ENCODE measurements at regions not wholly inside any gene's neighbourhood (a gene's known extent, or its start where the extent isn't known, plus 50 kb on each side); places are given as distances from the start of the nearest gene placed in this dataset.

DNA sequence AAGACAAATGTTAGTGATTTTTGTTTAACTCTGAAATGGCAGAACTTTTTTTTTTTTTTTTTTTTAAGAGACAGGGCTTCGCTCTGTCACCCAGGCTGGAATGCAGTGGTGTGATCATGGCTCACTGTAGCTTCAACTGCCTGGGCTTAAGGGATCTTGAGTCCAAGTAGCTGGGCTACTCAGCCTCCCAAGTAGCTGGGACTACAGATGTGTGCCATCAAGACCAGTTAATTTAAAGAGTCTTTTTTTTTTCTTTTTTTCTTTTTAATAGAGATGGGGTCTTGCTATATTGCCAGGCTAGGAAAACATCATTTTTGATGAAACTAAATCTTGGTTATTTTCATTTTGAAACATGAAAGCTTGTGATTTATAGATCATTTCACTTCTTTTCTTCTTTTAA, 91.6 kb upstream of the PTCH1 start:
- Histone ChIP-seq H3K23me2 (ENCODE audit: insufficient read length, low read depth, low read length, poor library complexity, severe bottlenecking) (no peaks in the 10 kb centered on the region), H4K8ac (replicated peaks; ENCODE audit: insufficient read length, low read depth, low read length) (no peak overlapping the region), H2AK5ac (ENCODE audit: insufficient read length, low read length) (no peak overlapping the region), H3K9me3 (ENCODE audit: control insufficient read depth, low read depth, low read length) (no peaks in the 10 kb centered on the region), H3K79me1 (ENCODE audit: insufficient read depth, low read depth, low read length, poor library complexity, severe bottlenecking) (no peaks in the 10 kb centered on the region), H3K27me3 (ENCODE audit: insufficient read depth, low read length) (no peaks in the 10 kb centered on the region), H3K27ac (ENCODE audit: insufficient read length, low read depth, low read length) (no peak overlapping the region), H3K9ac (ENCODE audit: extremely low read depth, insufficient read length, low read length) (no peak overlapping the region), H3K4me1 (ENCODE audit: insufficient read depth, low read length) (no peaks in the 10 kb centered on the region), H4K5ac (ENCODE audit: insufficient read length, low read depth, low read length) (no peak overlapping the region), H2BK120ac (ENCODE audit: low read depth, low read length, poor library complexity, severe bottlenecking) (no peak overlapping the region), H3K4ac (ENCODE audit: low read depth, low read length) (no peak overlapping the region), H4K91ac (ENCODE audit: insufficient read length, low read depth, low read length) (no peak overlapping the region), H3T11ph (ENCODE audit: low read length) (no peak overlapping the region), H3K79me2 (ENCODE audit: insufficient read depth, low read length) (no peaks in the 10 kb centered on the region), H3K4me2 (ENCODE audit: insufficient read depth, insufficient read length, low read length) (no peak overlapping the region), H4K20me1 (ENCODE audit: control insufficient read depth, insufficient read depth, insufficient read length) (no peaks in the 10 kb centered on the region), H2BK12ac (ENCODE audit: insufficient read length, low read depth, low read length) (no peak overlapping the region), H2AFZ (ENCODE audit: low read length) (no peak overlapping the region), H3K23ac (ENCODE audit: insufficient read length, low read depth, low read length) (no peak overlapping the region), H2BK15ac (ENCODE audit: low read depth, low read length) (no peak overlapping the region), H2BK5ac (ENCODE audit: insufficient read length, low read length) (no peak overlapping the region), H3K14ac (ENCODE audit: insufficient read depth, low read length) (no peak overlapping the region), H3K18ac (ENCODE audit: insufficient read length, low read depth, low read length) (no peak overlapping the region), H3K56ac (ENCODE audit: insufficient read length, low read depth, low read length) (no peak overlapping the region), H2BK20ac (ENCODE audit: low read depth, low read length, poor library complexity, severe bottlenecking) (no peak overlapping the region)
- Mint-ChIP-seq H3K27me3 (ENCODE audit: low read depth) (peaks cover 9% of the 10 kb centered on the region), H3K36me3 (ENCODE audit: insufficient read depth in 1 of 3, low read depth in 3 of 3) (no peaks in the 10 kb centered on the region), H3K9me3 (no peaks in the 10 kb centered on the region), H3K4me3 (no peak overlapping the region), H3K4me1 (peaks cover 15 to 19% of the 10 kb centered on the region in 2 experiments), H3K27ac (no peak overlapping the region)
- TF ChIP-seq, protein P1, sequence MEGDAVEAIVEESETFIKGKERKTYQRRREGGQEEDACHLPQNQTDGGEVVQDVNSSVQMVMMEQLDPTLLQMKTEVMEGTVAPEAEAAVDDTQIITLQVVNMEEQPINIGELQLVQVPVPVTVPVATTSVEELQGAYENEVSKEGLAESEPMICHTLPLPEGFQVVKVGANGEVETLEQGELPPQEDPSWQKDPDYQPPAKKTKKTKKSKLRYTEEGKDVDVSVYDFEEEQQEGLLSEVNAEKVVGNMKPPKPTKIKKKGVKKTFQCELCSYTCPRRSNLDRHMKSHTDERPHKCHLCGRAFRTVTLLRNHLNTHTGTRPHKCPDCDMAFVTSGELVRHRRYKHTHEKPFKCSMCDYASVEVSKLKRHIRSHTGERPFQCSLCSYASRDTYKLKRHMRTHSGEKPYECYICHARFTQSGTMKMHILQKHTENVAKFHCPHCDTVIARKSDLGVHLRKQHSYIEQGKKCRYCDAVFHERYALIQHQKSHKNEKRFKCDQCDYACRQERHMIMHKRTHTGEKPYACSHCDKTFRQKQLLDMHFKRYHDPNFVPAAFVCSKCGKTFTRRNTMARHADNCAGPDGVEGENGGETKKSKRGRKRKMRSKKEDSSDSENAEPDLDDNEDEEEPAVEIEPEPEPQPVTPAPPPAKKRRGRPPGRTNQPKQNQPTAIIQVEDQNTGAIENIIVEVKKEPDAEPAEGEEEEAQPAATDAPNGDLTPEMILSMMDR (conservative IDR thresholded peaks at IDR 0.05) = no peak
- DNase-seq = no peak
- no CpG with 5 or more reads among the region's 1 CpG for WGBS (ENCODE audit: extremely low coverage, insufficient read length, low lambda C conversion rate)

Data from H9 (cell line).